GM10266 (cell line): ENCODE measurements at regions not wholly inside any gene's neighbourhood (a gene's known extent, or its start where the extent isn't known, plus 50 kb on each side); places are given as distances from the start of the nearest gene placed in this dataset.

Source experiments
- DNase-seq: peaks from one replicate; pipeline ENCODE4 v3.0.0; 2012; ENCODE audit errors: extremely low spot score
- CTCF ChIP-seq: IDR thresholded peaks from 2 replicates; pipeline ENCODE4 v1.5.1; 2012; ENCODE audit warnings: mild to moderate bottlenecking, low read depth; ENCODE audit not compliant: control insufficient read depth, insufficient read depth; ENCODE audit errors: missing control alignments

- no peak for DNase-seq
- no peak for TF ChIP-seq CTCF
Measured at GRCh38 chrX:4706961-4707360, 993.5 kb upstream of the PRKX start.

- no peak for DNase-seq
- TF ChIP-seq CTCF: no peak
Measured at GRCh38 chrX:4690521-4690920, 977.1 kb upstream of the PRKX start.

GRCh38 chrX:4682636-4683035 is 969.2 kb upstream of the PRKX start:
- TF ChIP-seq CTCF: no peak
- DNase-seq: no peak

GRCh38 chrX:4675686-4676300 is 962.3 kb upstream of the PRKX start:
- no peak for TF ChIP-seq CTCF
- no peak for DNase-seq

GRCh38 chrX:4674028-4674782 is 960.8 kb upstream of the PRKX start:
- no peak for TF ChIP-seq CTCF
- no peak for DNase-seq

GRCh38 chrX:4671344-4671743 is 957.9 kb upstream of the PRKX start:
- TF ChIP-seq CTCF: no peak
- no peak for DNase-seq

- no peak for TF ChIP-seq CTCF
- no peak for DNase-seq
Measured at GRCh38 chrX:4670606-4671005, 957.2 kb upstream of the PRKX start.
